Embryonic facial prominence (tissue), 1 donor: ENCODE measurements at regions not wholly inside any gene's neighbourhood (a gene's known extent, or its start where the extent isn't known, plus 50 kb on each side); places are given as distances from the start of the nearest gene placed in this dataset.

Experiments used
- DNase-seq: peaks from one replicate; pipeline ENCODE4 v3.0.0-alpha.2; 2016; ENCODE audit errors: extremely low spot score

DNA sequence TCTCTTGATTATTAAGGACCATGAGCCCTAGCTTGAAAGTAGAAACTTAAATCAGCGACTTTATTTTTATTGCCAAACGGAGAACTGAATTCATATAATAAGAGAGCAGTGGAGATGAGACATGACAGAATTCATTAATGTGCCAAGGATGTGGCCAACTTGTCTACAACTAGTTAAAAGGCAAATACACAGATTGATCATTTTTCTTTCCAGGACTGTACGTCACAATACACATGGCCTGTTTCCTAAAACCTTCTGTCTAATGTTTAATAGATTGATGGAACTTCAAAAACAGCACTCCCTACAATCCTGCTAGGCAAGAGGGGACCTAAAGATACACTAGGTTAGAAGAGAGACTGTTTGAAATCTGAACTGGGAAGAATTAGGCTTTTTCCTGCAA, 647.8 kb downstream of the SATB2 start:
- no peak for DNase-seq

DNA sequence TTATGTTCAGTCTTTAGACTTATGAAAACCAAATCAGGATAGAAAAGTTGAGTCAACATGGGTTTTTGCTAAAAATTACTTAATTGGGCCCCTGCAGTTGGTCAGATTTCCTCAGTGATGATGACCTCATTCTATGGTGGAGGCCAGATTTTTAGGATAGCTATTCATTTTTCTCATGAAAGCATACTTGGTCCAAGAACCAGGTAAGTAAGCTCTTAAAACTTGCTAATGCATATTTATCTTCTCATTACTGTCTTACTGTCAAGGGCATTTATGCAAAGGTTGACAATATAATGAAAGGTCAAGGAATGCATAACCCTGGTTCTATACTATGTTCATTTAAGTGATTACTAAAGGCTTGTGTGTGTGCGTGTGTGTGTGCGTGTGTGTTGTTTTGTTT, 650.6 kb downstream of the SATB2 start:
- no peak for DNase-seq

DNA sequence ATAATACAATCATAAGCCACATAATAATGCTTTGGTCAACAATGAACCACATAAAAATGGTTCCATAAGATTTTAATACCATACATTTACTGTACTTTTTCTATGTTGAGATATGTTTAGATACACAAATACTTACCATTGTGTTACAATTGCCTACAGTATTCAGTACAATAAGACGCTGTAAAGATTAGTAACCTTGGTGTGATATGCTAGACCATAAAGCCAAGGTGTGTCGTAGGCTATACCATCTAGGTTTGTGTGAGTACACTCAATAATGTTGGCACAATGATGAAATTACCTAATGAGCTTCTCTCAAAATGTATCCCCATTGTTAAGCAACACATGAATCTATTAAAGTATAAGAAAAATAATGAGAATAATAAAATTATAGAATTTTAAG, 662.3 kb downstream of the SATB2 start:
- DNase-seq, result no peak

DNA sequence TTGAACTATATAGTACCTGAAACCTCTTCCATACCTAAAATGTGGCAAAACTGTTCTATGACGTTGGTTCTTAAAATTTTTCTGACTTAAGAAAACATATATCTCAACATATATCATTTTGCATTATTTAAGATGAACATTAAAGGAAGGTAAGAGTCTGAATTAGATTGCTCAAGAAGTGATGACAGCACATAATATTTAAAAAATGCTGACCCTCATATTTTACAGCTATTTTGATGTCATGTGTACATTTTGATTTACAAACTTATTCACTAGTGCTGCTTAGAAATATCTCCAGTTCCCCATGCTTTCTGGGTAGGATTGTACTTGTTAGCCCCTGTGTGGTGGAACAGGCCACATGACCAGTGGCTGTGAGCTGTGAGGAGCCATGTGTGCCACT, 666.1 kb downstream of the SATB2 start:
- DNase-seq, result no peak

DNA sequence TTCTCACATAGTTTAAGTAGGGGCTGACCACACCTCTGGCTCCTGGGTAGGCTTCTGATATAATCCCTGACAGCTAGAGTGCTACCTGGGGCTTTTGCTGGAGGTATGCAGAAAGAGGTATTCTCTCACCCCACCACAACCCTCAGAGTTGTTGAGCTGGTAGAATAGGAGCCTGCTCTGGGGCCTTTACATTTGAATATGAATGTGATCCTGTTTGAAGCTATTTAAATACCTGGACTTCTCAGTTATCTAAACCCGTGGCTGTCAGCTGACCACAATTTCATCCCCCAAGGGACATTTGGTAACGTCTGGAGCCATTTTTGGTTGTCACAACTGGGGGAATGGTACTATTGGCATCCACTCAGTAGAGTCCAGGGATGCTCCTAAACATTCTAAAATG, 669.1 kb downstream of the SATB2 start:
- DNase-seq, result no peak

DNA sequence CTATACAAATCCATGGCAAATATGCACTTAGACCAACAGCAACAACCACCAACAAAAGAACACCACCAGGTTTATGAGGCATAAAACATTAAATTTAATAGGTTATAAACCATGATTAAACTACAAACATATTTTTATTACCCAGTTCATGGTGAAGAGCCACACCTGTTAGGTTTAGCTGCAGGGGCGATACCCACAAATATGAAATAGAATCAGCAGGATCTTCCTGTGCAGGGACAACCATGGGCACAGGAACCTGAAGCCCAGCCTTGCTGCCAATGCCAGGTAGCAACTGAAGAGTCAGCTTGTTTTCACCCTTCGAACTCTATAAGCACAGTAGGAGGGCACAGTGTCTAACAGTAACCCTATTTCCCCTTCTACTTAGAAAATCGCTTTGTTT, 675.0 kb downstream of the SATB2 start:
- DNase-seq, result no peak

DNA sequence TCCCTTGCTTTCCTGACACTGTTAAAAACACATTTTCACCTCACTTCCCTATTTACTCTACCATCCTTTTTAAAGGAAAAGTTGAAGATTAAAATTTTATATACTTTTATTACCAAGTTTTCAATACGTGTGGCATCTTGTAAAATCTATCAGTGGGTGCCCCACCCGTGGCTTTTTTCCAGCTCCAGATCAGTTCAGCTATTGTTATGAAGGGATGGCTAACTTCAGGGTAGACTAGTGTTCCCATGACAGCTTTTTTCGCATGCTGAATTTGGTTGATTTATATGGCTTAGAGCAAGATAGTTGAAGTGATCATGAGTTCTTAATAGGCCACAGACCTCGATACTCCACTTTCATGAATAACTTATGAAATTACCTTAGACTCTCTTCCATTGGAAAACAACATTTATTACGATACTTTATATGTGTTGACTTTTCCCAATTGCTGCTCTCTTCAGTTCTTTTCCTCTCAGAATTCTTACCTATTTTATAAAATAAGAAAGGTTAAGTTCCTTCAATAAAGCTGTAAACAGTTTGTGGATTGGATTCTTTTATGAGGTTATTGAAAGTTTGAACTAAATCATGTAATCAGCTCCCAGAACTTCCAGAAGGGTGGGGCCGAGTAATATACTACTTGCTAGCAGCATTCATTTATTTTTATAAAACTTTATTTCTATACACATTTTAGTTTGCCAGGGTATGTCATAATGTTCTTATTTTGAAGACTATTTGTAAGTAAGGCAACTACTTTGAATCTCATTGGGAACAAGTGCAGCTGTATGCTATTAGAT, 680.9 kb downstream of the SATB2 start:
- DNase-seq, result no peak

DNA sequence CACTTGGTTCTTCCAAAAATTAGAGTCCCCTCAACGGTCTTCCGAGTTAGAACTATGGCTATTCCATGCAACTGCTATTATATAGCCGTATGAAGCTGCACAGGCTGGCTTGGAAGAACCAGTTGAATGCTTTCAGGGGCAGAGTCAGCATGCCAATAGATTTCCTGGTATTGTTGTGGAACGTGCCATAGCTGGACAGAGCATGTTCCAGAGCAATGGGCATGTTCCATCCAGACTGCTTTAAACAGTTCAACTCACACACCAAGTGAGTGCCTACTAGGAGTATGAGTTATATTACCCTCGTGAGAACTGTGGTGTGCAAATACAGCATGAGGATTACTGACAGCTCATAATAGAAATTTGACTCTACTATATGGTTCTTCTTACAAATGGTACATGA, 682.0 kb downstream of the SATB2 start:
- DNase-seq, result no peak

DNA sequence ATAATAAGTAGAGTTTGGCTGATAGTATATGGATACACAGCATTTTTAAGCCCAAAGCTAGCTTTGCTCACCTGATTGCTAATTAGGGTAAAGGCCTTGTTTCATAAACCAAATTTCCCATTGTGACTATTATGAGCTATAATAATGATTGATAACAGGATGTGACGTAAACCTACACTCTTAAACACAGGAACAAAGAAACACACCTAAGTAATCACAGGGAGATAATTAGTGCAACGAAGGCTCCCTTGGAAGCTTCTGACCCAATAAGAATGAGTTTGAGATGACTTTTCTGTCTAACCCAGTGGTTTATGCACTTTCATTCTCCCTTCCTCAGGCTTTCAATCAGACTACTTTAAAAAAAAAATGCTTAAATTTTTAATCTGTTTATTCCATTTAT, 683.2 kb downstream of the SATB2 start:
- no peak for DNase-seq

DNA sequence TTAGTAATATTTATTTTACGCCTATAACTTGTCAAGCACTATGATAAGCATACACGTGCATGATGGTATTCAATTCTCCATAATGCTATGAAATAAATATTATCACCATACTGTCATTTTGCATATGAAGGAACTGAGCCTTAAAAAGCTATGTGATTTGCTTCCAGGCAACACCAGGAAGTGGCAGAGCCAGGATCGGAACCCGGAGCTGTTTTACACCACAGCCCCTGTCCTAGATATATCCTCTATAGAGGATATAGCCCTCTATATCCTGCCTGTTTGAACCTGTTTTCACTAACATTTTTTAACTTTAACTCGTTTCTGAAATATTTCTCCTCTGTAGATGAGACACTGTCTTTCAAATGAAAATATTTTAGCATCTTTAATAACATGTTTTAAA, 690.0 kb downstream of the SATB2 start:
- DNase-seq, result no peak

DNA sequence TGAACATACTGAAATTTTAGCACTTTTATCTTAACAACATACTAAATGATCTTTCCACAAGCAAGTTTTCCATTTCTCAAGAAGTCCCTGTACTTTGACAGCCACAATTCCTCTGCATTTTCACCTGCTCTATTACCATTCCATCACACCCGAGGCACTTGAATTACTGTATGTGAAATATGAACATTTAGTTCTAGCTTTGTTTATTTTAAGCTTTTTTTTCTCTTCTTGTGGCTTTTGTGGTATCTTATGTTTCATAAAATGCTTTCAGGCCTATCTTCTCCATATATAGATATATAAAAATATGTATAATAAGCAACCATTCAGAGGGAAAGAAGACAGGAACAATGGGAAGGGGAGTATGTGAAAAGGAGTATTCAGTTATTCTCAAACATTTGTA, 693.9 kb downstream of the SATB2 start:
- DNase-seq, result no peak

DNA sequence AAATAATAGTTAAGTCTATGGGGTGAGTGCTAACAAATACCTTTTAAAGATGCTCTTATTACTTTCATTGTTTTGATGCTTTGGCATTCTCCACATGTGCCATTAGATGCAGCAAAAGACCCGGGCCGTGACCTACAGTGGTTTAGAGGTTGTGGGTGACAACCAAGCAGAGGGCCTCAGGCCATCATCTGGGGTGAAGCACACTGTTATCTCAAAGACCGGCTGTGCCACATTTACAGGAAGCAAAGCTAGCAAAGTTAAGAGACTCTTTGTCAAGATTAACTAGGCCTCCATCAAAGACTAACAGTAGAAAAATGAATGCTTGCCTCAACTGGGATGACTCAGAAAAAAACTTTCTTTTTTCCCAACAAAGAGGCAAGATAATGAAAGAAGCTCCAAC, 695.3 kb downstream of the SATB2 start:
- DNase-seq, result no peak

DNA sequence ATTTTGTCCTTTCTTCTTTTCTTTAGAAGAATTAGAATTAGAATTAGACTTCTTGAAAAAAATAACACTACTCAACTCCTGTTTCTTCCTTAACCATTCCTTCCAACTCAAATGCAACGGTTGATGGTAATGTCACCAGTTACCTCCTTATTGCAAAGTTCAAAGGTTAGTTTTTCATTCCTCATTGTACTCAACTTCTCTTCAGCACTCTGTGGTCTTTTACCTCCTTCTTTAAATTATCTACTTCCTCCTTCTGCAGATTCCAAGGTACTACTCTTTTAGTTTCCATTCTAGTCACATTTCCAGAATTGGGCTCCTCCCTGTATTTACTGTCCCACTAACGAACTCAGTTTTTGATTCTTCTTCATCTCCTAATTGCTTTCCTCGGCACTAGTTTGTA, 700.7 kb downstream of the SATB2 start:
- no peak for DNase-seq

DNA sequence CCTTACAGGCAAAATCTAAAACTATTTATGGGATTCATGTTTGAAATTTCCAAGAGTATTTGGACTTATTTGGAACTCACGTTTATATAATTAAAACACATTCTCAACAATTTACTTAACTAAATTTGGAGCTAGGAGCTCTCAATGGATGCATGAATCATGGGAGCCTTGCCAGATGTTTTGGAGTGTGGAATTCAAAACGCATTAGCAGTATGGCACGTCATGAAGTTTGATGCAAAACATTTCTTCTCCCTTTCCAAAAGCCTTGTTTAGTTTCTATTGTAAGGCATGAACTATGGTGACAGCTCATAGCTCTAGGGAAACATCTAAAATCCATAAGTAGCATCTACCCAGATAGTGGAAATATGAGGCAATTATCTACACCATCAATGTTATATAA, 701.6 kb downstream of the SATB2 start:
- DNase-seq, result no peak

DNA sequence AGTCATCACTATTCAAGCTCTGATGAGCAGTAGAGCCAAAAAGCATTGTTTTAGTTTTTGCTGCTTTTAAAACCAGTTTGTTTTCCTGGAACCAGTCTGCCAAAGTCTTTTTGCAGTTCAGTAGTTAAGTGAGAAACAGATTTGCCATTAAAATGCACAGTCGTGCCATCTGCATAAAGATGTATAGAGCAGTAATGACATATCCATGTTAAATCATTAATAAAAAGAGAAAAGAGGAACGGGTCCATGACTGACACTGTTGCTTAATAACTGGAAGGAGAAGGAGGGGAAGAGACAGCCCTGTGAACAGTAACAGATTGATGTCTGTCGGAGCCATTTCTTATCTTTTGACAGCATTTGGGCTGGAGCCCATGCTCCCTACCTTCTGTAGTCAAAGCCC, 704.6 kb downstream of the SATB2 start:
- no peak for DNase-seq

DNA sequence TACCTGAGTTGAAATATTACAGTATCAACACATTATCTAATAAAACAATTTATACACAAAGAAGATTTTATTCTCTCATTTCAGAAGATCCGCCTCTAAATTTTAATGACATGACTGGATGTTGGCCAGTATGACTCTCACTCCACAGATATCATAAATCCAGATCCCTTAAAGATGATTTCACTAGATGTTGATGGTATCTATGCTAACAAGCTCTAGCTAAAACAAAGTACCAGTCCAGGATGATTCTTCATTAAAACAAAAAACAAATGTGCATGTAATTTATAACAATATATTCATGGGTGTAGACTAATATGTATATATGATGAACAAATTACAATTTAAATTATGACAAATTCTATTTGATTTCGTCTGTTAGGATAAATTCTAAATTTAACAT, 708.4 kb downstream of the SATB2 start:
- DNase-seq, result no peak

DNA sequence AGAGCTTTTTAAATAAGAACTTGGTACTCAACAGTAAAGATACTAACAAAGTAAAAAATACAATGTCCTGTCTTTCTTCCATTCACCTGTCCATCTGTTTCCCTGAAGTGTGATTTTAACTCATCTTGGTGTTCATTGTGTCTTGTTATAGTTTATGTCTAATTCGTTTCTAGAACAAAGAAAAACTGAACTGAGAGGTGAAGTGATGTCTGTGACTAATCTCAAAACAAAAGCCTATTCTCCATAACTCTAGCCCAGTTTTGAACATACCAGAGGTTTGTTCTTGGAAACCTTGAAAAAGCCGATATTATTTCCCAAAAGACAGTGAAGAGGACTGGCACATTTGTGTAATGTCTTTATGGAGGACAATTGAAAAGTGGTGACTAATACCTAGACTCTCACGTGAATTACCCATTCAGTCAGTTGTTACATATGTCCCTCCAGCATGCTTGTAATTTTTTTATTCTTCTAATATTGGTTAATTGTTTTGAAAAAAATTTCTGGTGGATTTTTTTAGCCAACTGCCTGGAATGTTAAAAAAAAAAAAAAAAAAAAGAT, 725.8 kb downstream of the SATB2 start:
- no peak for DNase-seq

DNA sequence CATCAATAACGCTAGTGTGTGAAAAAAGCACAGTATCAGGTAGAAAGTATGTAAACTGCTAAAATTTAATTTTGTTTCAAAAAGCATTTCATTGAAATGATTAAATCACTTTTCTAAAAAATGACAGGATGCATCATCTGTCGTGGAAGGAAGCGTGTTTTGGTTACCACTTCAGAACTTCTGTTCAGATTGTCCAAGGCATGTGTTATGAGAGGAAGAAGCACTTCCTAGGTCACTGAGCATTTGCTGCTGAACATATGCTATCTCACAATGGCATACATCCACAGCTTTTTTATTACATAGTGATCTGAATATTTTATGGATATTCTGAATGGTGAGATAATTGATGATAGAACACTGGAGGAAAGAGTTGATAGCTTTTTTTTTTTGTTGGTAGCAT, 737.5 kb downstream of the SATB2 start:
- no peak for DNase-seq

DNA sequence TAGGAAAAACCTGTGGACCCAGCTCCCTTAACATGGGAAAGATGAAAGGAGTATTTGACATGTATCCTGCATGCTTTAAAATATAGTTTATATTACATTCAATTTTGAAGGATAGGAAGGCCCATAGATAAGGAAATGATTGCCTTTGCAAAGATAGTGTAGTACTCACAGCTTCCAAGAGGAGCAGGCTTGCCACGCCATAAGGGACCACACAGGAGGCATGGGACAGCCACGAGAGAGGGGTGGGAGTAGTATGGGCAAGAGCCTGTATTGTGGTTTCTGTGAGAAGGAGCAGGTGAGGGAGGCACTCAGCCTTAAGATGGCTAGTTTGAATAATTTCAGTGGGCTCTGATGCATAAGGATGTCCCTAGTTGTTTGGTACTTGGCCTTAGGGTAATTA, 740.3 kb downstream of the SATB2 start:
- no peak for DNase-seq

DNA sequence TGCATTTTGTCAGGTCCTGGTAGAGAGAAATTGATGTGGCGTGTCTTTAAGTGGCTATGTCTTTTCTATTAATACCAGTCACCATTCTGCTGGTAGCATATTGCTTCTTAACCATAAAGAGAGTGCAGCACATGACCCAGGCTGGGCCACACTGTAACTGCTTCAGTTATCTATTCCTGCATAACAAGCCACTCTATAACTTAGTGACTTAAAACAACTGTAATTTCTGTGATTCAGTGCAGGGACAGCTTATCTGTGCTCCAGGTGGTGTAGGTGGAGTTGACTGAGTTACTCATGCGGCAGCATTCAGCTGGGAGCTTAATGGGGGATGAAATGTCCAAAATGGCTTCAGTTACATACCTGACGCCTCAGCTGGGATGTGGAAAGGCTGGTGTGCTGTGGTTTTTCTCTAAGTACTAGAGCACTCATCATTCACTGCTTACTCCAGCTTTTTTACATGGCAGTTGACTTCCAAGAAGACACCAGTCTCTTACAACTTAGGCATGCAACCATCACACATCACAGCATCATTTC, 742.4 kb downstream of the SATB2 start:
- DNase-seq, result no peak

DNA sequence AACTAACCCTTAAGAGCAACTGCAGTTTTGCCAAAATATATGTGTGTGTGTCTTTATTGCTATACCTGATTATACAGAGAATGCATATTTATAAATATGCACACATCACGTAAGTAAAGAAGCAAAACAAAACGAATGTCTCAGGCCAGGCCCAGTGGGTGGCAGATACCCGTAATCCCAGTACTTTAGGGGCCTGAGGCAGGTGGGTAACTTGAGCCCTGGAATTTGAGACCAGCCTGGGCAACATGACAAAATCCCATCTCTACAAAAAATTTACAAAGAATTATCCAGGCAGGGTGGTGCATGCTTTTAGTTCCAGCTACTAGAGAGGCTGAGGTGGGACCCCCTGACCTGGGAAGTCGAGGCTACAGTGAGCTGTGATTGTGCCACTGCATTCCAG, 745.3 kb downstream of the SATB2 start:
- DNase-seq, result no peak

DNA sequence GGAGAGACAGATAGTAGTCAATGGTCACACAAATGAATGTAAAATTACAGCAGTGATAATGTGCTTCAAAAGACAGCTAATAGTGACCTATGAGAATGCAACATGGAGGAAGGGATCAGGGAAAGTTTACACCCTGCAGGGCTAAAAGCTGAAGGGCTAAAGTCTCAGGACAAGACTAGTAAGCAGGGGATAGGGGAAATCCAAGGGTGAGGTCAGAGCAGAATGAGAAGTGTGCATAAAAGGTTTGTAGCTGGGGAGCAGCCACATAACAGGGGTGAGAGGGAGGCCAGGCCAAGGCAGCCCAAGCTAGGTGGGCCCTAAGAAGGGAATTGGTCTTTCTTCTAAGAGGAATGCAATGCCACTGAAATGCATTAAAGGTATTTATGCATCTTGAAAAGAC, 746.3 kb downstream of the SATB2 start:
- DNase-seq, result no peak

DNA sequence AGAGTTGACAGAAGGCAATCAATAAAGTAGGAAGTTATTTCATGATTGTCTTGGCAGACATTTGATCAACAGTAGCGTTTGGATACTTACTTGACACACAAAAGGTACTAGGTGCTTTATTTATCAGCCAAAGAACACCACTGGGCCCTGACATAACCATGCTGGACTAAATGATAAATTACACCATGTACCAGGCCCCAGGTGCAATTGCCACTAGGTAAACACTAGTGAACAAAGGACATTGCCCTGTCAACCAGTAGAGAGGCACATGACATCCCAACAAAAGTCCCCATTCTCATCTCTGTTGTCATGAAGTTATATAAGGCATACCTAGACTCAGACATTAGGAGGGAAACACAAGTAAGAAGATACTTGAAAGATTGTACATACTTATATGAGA, 747.2 kb downstream of the SATB2 start:
- DNase-seq, result no peak
